H1 (cell line): ENCODE measurements at regions not wholly inside any gene's neighbourhood (a gene's known extent, or its start where the extent isn't known, plus 50 kb on each side); places are given as distances from the start of the nearest gene placed in this dataset.

ENCODE experiments used
- CTCF ChIA-PET: fragments of 300-600 bp; sonication (Branson Sonifier 250); formaldehyde crosslinking; loops from one replicate; lab custom pipeline; 2021; ENCODE audit not compliant: partially characterized antibody; lab: Charles Lee
- POLR2A ChIA-PET: fragments of 300-600 bp; sonication (Branson Sonifier 250); formaldehyde crosslinking; loops from one replicate; lab custom pipeline; 2021; ENCODE audit warnings: inconsistent platforms; ENCODE audit not compliant: partially characterized antibody; lab: Charles Lee
- DNase-seq, 2 experiments: peaks; one replicate each; pipeline versions ENCODE4 v3.0.0 to v3.0.0-alpha.2; 2010 to 2022; ENCODE audit warnings: low spot score in 2 of 2, low read depth in 1 of 2, mixed read lengths in 1 of 2
- FAIRE-seq: peaks from 2 replicates; lab custom pipeline; 2011; peaks lifted over from hg19 to GRCh38; lab: Jason Lieb, UNC
- H2AFZ ChIP-seq: 2 replicates; pipeline ENCODE4 v1.8.1; 2012; ENCODE audit warnings: low read length, inconsistent platforms
- H2AK5ac ChIP-seq: 2 replicates; pipeline ENCODE4 v1.6.1; 2013; ENCODE audit warnings: low read depth, low read length
- H2BK120ac ChIP-seq: replicated peaks from 2 replicates; pipeline ENCODE3; 2013; ENCODE audit warnings: low read depth, low read length, inconsistent platforms
- H2BK12ac ChIP-seq: 2 replicates; pipeline ENCODE4 v1.6.1; 2013; ENCODE audit warnings: low read depth, low read length
- H2BK15ac ChIP-seq: 2 replicates; pipeline ENCODE4 v1.6.1; 2013; ENCODE audit warnings: low read length
- H2BK20ac ChIP-seq: 2 replicates; pipeline ENCODE4 v1.6.1; 2013; ENCODE audit warnings: low read length
- H2BK5ac ChIP-seq: 2 replicates; pipeline ENCODE4 v1.6.1; 2013; ENCODE audit warnings: low read depth, low read length
- H3K14ac ChIP-seq: 2 replicates; pipeline ENCODE4 v1.6.1; 2013; ENCODE audit warnings: inconsistent platforms; ENCODE audit not compliant: insufficient read length
- H3K18ac ChIP-seq: 2 replicates; pipeline ENCODE4 v1.6.1; 2013; ENCODE audit warnings: low read length; ENCODE audit errors: extremely low read depth
- H3K23ac ChIP-seq: 2 replicates; pipeline ENCODE4 v1.6.1; 2013; ENCODE audit warnings: inconsistent platforms; ENCODE audit not compliant: insufficient read length
- H3K23me2 ChIP-seq: 2 replicates; pipeline ENCODE4 v1.6.1; 2013; ENCODE audit warnings: low read depth, low read length
- H3K27ac ChIP-seq: 2 replicates; pipeline ENCODE4 v1.6.1; 2011; ENCODE audit warnings: low read depth, low read length, inconsistent platforms
- H3K27me3 ChIP-seq, 4 experiments: replicated peaks in 1 of 4; 1 replicate in 1 of 4; 2 replicates in 3 of 4; pipeline versions ENCODE4 v1.6.1 to v1.8.1; 2011 to 2013; ENCODE audit warnings: low read length in 3 of 4, mild to moderate bottlenecking in 3 of 4, inconsistent platforms in 2 of 4, mixed read lengths in 2 of 4, moderate library complexity in 1 of 4; ENCODE audit not compliant: control insufficient read depth in 3 of 4, insufficient read depth in 3 of 4; ENCODE audit errors: extremely low read depth in 1 of 4
- H3K36me3 ChIP-seq, 4 experiments: 2 replicates each; pipeline versions ENCODE4 v1.6.1 to v1.8.1; 2011 to 2013; ENCODE audit warnings: mild to moderate bottlenecking in 4 of 4, low read length in 3 of 4, moderate library complexity in 2 of 4, control low read depth in 1 of 4, inconsistent platforms in 1 of 4; ENCODE audit not compliant: insufficient read depth in 4 of 4, control insufficient read depth in 2 of 4
- H3K4ac ChIP-seq: replicated peaks from 2 replicates; pipeline ENCODE3; 2013; ENCODE audit warnings: low read length, low read depth, mixed read lengths, inconsistent platforms; ENCODE audit not compliant: insufficient read length
- H3K4me1 ChIP-seq, 4 experiments: replicated peaks in 1 of 4; 1 replicate in 1 of 4; 2 replicates in 3 of 4; pipeline versions ENCODE4 v1.6.1 to v1.8.1; 2011 to 2013; ENCODE audit warnings: low read length in 3 of 4, inconsistent platforms in 2 of 4, mixed read lengths in 1 of 4; ENCODE audit not compliant: insufficient read depth in 4 of 4, control insufficient read depth in 3 of 4
- H3K4me2 ChIP-seq, 2 experiments: 2 replicates each; pipeline versions ENCODE4 v1.6.1 to v1.8.1; 2011 to 2013; ENCODE audit warnings: low read depth in 2 of 2, low read length in 2 of 2, control low read depth in 1 of 2, inconsistent platforms in 1 of 2, mild to moderate bottlenecking in 1 of 2; ENCODE audit not compliant: insufficient read depth in 1 of 2
- H3K4me3 ChIP-seq, 4 experiments: fragments of 200-600, 300-600 bp in 1 of 4; sonication (generic), shearing (Covaris generic), sonication (Bioruptor Twin) in 1 of 4; 2 replicates each; pipeline versions ENCODE4 v1.5.1 to v1.8.1; 2011 to 2016; ENCODE audit warnings: low read length in 4 of 4, low read depth in 3 of 4, control low read depth in 2 of 4, inconsistent platforms in 2 of 4, mild to moderate bottlenecking in 2 of 4, mixed read lengths in 1 of 4, moderate library complexity in 1 of 4; ENCODE audit not compliant: insufficient read depth in 2 of 4; ENCODE audit errors: extremely low read depth in 1 of 4
- H3K56ac ChIP-seq: replicated peaks from 2 replicates; pipeline ENCODE3; 2013; ENCODE audit warnings: low read depth, mild to moderate bottlenecking, mixed read lengths, low read length, inconsistent platforms; ENCODE audit not compliant: insufficient read length
- H3K79me1 ChIP-seq: 2 replicates; pipeline ENCODE4 v1.6.1; 2013; ENCODE audit warnings: low read depth, low read length, control low read depth
- H3K79me2 ChIP-seq, 2 experiments: 2 replicates each; pipeline versions ENCODE4 v1.6.1 to v1.8.1; 2012 to 2013; ENCODE audit warnings: low read length in 2 of 2, mild to moderate bottlenecking in 2 of 2, inconsistent platforms in 1 of 2; ENCODE audit not compliant: insufficient read depth in 2 of 2, control insufficient read depth in 1 of 2
- H3K9ac ChIP-seq, 4 experiments: replicated peaks in 1 of 4; 1 replicate in 1 of 4; 2 replicates in 3 of 4; pipeline versions ENCODE4 v1.6.1 to v1.8.1; 2011 to 2013; ENCODE audit warnings: low read depth in 3 of 4, low read length in 3 of 4, control low read depth in 2 of 4, mild to moderate bottlenecking in 2 of 4, moderate library complexity in 2 of 4, inconsistent platforms in 1 of 4; ENCODE audit errors: extremely low read depth in 1 of 4
- H3K9me3 ChIP-seq, 2 experiments: 2 replicates each; pipeline versions ENCODE4 v1.6.1 to v1.8.1; 2012 to 2013; ENCODE audit warnings: mild to moderate bottlenecking in 2 of 2, moderate library complexity in 2 of 2, control low read depth in 1 of 2, inconsistent platforms in 1 of 2, low read depth in 1 of 2, low read length in 1 of 2, mixed read lengths in 1 of 2; ENCODE audit not compliant: insufficient read depth in 2 of 2
- H4K20me1 ChIP-seq, 2 experiments: replicated peaks in 1 of 2; 2 replicates each; pipeline versions ENCODE3 to v1.8.1; 2011 to 2013; ENCODE audit warnings: inconsistent platforms in 2 of 2, low read length in 2 of 2, mild to moderate bottlenecking in 1 of 2; ENCODE audit not compliant: insufficient read depth in 2 of 2, control insufficient read depth in 1 of 2
- H4K5ac ChIP-seq: 2 replicates; pipeline ENCODE4 v1.6.1; 2013; ENCODE audit warnings: low read length, low read depth, mixed read lengths, inconsistent platforms; ENCODE audit not compliant: insufficient read length
- H4K8ac ChIP-seq: 2 replicates; pipeline ENCODE4 v1.8.0; 2013; ENCODE audit warnings: mild to moderate bottlenecking, moderate library complexity, low read length, inconsistent platforms; ENCODE audit not compliant: insufficient read depth; ENCODE audit errors: extremely low read depth
- H4K91ac ChIP-seq: replicated peaks from 2 replicates; pipeline ENCODE3; 2013; ENCODE audit warnings: low read length, mixed read lengths, inconsistent platforms; ENCODE audit not compliant: insufficient read length
- ASH2L ChIP-seq: fragments of 200-600, 300-600 bp; sonication (generic); IDR thresholded peaks from one replicate; pipeline ENCODE4 v1.7.1; 2017; ENCODE audit warnings: low read length
- BACH1 ChIP-seq: IDR thresholded peaks from 2 replicates; pipeline ENCODE4 v1.6.1; 2012; ENCODE audit warnings: low read length, improper control_type of control experiment
- CEBPB ChIP-seq: IDR thresholded peaks from 2 replicates; pipeline ENCODE4 v1.6.1; 2012; ENCODE audit warnings: low read depth, low read length
- HDAC6 ChIP-seq: IDR thresholded peaks from one replicate; pipeline ENCODE4 v1.7.1; 2012; ENCODE audit warnings: low read depth, mild to moderate bottlenecking, inconsistent platforms, low read length, moderate library complexity
- JUND ChIP-seq: IDR thresholded peaks from 2 replicates; pipeline ENCODE4 v1.6.1; 2011; ENCODE audit warnings: mild to moderate bottlenecking, improper control_type of control experiment, low read length
- KDM5A ChIP-seq: fragments of 200-600 bp; IDR thresholded peaks from 2 replicates; pipeline ENCODE4 v1.7.1; 2012; ENCODE audit warnings: mild to moderate bottlenecking, low read length, inconsistent platforms, mixed read lengths
- PHF8 ChIP-seq: fragments of 200-600 bp; sonication (generic); conservative IDR thresholded peaks from 2 replicates; pipeline ENCODE4 v1.7.1; 2012; ENCODE audit warnings: low read depth, mild to moderate bottlenecking, inconsistent platforms, low read length, moderate library complexity
- POLR2A ChIP-seq, 2 experiments: IDR thresholded peaks; 1 replicate in 1 of 2; 2 replicates in 1 of 2; pipeline ENCODE4 v1.6.1; 2011; ENCODE audit warnings: low read depth in 2 of 2, low read length in 2 of 2, mild to moderate bottlenecking in 2 of 2; ENCODE audit errors: control extremely low read depth in 1 of 2
- RAD21 ChIP-seq, 2 experiments: IDR thresholded peaks in 1 of 2; conservative IDR thresholded peaks in 1 of 2; 2 replicates each; pipeline ENCODE4 v1.6.1; 2011; ENCODE audit warnings: low read depth in 2 of 2, low read length in 2 of 2, improper control_type of control experiment in 1 of 2, inconsistent platforms in 1 of 2, mild to moderate bottlenecking in 1 of 2, moderate library complexity in 1 of 2
- RFX5 ChIP-seq: IDR thresholded peaks from 2 replicates; pipeline ENCODE4 v1.6.1; 2011; ENCODE audit warnings: low read depth, low read length, improper control_type of control experiment, borderline replicate concordance
- SIN3A ChIP-seq, 2 experiments: IDR thresholded peaks in 1 of 2; conservative IDR thresholded peaks in 1 of 2; 2 replicates each; pipeline ENCODE4 v1.6.1; 2011 to 2012; ENCODE audit warnings: low read length in 2 of 2, improper control_type of control experiment in 1 of 2, low read depth in 1 of 2, mild to moderate bottlenecking in 1 of 2
- TAF1 ChIP-seq: IDR thresholded peaks from 2 replicates; pipeline ENCODE4 v1.6.1; 2011; ENCODE audit warnings: mild to moderate bottlenecking, low read depth, low read length
- TEAD4 ChIP-seq: IDR thresholded peaks from 2 replicates; pipeline ENCODE4 v1.6.1; 2012; ENCODE audit warnings: low read depth, low read length, inconsistent platforms, mixed read lengths
- WGBS, 2 experiments: shearing (Covaris generic) in 1 of 2; methylation state at CpG; one replicate each; pipeline versions ENCODE4 v1.1.6 to v1.1.7; 2013 to 2015; ENCODE audit warnings: low lambda C conversion rate in 2 of 2, mixed read lengths in 2 of 2, inconsistent platforms in 1 of 2, low coverage in 1 of 2, missing lambda C conversion rate in 1 of 2; ENCODE audit not compliant: insufficient replicate concordance in 2 of 2, insufficient coverage in 1 of 2, insufficient read length in 1 of 2; ENCODE audit errors: extremely low coverage in 1 of 2, missing lambda C conversion rate in 1 of 2; 5-methylcytosine and 5-hydroxymethylcytosine counted together
- TF ChIP-seq, protein P1 (sequence below): IDR thresholded peaks from 2 replicates; pipeline ENCODE4 v1.6.1; 2011; ENCODE audit warnings: low read length, improper control_type of control experiment

DNA sequence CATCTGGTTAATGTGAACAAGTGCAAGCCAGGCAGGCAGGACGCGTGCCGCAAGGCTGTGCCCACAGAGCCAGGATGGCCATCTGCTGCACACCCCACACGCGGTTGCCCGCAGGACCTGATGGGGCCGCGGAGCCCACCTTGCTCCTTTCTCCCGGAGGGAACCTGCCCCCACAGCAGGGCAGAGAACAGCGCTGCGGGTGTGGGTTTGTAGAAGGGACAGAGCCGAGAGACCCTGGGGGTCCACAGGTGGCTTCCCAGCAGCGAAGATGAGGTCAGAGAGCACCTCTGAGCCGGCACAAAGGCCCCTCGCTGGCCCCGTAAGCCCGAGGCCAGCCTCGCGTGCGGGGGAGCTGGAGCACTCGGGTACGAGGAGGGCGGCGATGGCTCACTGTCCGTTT is 460.8 kb upstream of the SALL3 start:
- Histone ChIP-seq H4K20me1 (peaks cover 0 to 2% of the 10 kb centered on the region in 2 experiments), H3K14ac (no peak overlapping the region), H2AFZ (no peak overlapping the region), H2BK120ac (no peak overlapping the region), H3K4me1 (no peaks in the 10 kb centered on the region), H3K18ac (no peak overlapping the region), H3K9ac (no peak overlapping the region), H3K4ac (no peak overlapping the region), H3K23me2 (0 out of 2 replicates have a peak, but pooled peaks cover 3% of the 10 kb centered on the region), H3K79me1 (no peaks in the 10 kb centered on the region), H4K91ac (no peak overlapping the region), H2BK20ac (no peak overlapping the region), H3K27me3 (no peaks in the 10 kb centered on the region), H2BK5ac (no peak overlapping the region), H4K8ac (no peak overlapping the region; the same call in 1 of the 2 replicates), H2AK5ac (no peak overlapping the region), H3K4me3 (no peak overlapping the region), H4K5ac (no peak overlapping the region), H3K27ac (no peak overlapping the region), H2BK12ac (no peak overlapping the region), H3K4me2 (no peak overlapping the region), H3K79me2 (no peaks in the 10 kb centered on the region), H2BK15ac (no peak overlapping the region), H3K56ac (no peak overlapping the region), H3K9me3 (peaks cover 0 to 6% of the 10 kb centered on the region in 2 experiments; a peak in 1 of 4 replicates), H3K36me3 (no peaks in the 10 kb centered on the region), H3K23ac (no peak overlapping the region)
- 94% methylated on average over 22 of the region's 25 CpGs; no CpG with 5 or more reads in 1 of the 2 experiments for WGBS, 2 experiments
- DNase-seq (no peak), FAIRE-seq (no peak)
- POLR2A ChIA-PET: no interaction called here
- CTCF ChIA-PET: interaction anchor here (0.7 kb wide), 1 partner anchor 56 kb away, joined by 3 read pairs; no protein-coding TSS in a partner anchor
- TF ChIP-seq, protein P1, sequence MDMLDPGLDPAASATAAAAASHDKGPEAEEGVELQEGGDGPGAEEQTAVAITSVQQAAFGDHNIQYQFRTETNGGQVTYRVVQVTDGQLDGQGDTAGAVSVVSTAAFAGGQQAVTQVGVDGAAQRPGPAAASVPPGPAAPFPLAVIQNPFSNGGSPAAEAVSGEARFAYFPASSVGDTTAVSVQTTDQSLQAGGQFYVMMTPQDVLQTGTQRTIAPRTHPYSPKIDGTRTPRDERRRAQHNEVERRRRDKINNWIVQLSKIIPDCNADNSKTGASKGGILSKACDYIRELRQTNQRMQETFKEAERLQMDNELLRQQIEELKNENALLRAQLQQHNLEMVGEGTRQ: no peak
- TF ChIP-seq JUND (no peak), BACH1 (no peak), KDM5A (no peak), SIN3A (conservative IDR thresholded peaks at IDR 0.05 in 1 of 2, IDR thresholded peaks at IDR 0.05 in 1 of 2; ENCODE audit: low read depth in 1 of 2, low read length in 2 of 2) (no peak), POLR2A (IDR thresholded peaks at IDR 0.05; ENCODE audit: control extremely low read depth in 1 of 2, low read depth in 2 of 2, low read length in 2 of 2) (no peak), ASH2L (no peak), HDAC6 (no peak), TAF1 (no peak), RAD21 (IDR thresholded peaks at IDR 0.05 in 1 of 2, conservative IDR thresholded peaks at IDR 0.05 in 1 of 2; ENCODE audit: low read depth in 2 of 2, low read length in 2 of 2) (no peak), TEAD4 (no peak), CEBPB (no peak), PHF8 (no peak), RFX5 (no peak)
